NCI-H2081 (cell line): ENCODE measurements at regions not wholly inside any gene's neighbourhood (a gene's known extent, or its start where the extent isn't known, plus 50 kb on each side); places are given as distances from the start of the nearest gene placed in this dataset.

ENCODE experiments used
- DNase-seq, 2 experiments: peaks; one replicate each; lab custom pipeline; 2025; lab: John Stamatoyannopoulos, UW

GRCh38 chr6:51249798-51250197 is 431.1 kb downstream of the TFAP2B start:
- DNase-seq, result no peak

GRCh38 chr6:51250317-51250716 is 431.6 kb downstream of the TFAP2B start:
- no peak for DNase-seq

- DNase-seq, result no peak
Measured at GRCh38 chr6:51257938-51258337, 439.3 kb downstream of the TFAP2B start.

DNA sequence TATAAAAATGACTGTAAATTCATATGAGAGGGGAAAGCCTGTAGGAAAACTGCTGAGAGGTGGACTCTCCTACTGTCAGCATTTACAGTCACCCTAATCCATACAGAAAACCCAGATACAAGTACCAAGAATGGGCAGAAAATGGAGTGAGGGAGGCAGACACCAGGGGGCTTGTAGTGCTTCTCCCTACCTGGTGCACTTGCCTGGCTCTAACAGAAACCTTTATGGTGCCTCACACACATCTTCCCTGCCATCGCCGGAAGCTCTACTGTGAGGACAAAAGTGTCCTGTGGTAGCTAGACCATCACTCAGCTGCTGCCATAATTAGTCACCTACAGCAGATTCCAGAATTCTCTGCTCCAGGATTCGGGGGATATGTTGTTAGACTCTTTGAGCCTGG is 441.3 kb downstream of the TFAP2B start:
- no peak for DNase-seq

DNA sequence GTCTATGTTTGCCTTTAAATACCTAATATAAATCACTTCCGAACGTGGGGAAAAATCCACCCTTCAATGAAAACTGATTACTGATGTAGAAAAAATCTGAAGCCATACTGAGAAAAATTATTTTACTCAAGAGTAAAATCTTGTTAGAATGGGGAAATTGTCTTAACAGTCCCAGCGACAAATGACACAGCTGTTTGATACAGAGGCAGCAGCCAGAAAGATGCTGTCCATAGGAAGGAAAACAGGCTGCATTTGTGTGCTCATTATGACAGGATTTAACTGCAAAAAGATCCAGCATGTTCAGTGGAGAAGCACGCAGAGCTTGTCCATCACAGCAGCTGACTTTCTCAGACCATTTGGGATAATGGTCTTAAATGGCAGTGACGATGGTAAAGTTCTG is 443.0 kb downstream of the TFAP2B start:
- no peak for DNase-seq

DNA sequence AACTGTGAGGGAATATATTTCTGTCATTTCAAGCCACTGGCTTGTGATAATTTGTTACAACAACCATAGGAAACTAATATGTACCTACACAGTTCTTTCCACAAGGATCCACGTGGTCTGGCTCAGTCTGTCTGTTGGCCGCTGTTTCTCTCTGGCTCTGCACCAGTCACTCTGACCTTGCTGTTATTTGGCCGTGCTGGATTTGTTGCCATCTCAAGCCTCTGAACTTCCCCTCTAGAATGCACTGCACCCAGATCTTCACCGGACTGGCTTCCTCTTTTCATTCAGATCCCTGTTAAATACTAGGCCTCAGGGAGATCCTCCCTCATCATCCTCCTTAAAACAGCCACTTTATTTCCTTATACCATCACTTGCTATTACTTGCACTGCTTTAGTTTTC is 446.8 kb downstream of the TFAP2B start:
- DNase-seq, result no peak

DNA sequence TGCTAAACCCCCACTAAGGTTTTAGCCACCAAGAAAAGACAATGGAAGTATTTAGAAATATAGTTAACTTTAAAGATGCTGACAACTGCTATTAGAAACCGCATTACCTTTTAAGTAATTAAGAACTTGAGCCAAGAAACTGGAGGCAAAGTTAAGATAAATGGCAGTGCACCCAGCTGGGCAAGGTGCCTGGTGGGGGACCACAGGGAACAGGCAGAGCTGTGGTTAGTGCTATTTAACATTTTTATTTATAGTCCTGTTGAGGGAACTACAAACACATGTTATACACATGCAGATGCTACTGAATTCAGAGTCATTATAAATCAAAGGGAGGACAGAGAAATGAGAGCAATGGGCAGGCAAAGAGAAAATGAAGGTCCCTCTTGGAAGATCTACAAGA is 447.9 kb downstream of the TFAP2B start:
- DNase-seq, result no peak

DNA sequence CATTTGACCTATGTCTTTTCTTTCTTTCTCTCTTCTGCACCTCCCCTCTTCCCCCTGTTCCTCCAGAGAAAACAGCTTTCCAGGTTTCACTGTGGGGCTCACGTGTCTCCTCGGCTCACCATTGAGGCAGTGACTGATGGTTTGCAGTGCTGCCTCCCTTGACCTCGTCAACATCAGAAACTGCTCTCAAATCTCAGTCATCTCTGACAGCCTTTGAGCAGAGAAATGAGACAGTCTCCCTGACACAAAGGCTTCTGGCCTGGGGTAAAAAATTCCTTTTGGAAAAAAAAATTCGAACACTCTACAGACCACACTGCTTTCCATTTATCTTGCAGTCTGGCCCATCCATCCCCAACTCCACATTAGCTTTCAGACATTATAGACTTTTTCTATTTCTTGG is 450.0 kb downstream of the TFAP2B start:
- DNase-seq, result no peak

GRCh38 chr6:51269876-51270275 is 451.2 kb downstream of the TFAP2B start:
- DNase-seq, result no peak

DNA sequence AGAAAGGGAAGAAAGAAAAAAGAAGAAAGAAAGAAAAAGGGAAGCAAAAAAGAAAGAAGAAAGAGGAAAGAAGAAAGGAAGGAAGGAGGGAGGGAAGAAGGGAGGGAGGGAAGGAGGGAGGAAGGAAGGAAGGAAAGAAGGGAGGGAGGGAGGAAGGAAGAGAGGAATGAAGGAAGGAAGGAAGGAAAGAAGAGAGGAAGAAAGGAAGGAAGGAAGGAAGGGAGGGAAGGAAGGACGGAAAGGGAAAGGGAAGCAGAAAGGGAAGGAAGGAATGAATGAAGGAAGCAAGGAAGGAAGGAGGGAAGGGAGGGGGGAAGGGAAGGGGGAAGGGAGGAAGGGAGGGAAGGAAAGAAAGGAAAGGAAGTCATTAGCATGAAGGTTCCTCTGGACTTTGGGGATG is 452.9 kb downstream of the TFAP2B start:
- no peak for DNase-seq

- no peak for DNase-seq
Measured at GRCh38 chr6:51273228-51273961, 454.7 kb downstream of the TFAP2B start.

DNA sequence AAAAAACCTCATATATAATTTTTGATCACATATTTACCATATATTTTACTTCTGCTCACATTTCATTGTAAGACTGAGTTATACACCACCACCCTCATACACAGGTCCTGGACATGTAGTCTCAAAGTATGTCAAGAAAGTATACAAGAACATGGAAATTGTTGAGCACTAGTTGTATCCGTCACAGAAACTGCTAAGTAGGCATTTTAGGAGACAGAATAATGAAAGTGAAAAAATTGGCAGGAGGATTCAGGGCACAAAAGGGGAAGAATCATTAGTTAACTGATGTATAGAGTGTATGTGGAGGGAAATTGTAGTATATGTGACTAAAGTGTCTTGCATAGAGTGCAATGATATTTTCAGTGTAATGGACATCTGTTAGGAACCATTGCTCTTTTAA is 458.8 kb downstream of the TFAP2B start:
- DNase-seq, result no peak

- no peak for DNase-seq
Measured at GRCh38 chr6:51282026-51282425, 463.4 kb downstream of the TFAP2B start.

- no peak for DNase-seq
Measured at GRCh38 chr6:51283723-51284355, 465.2 kb downstream of the TFAP2B start.

GRCh38 chr6:51285876-51286275 is 467.2 kb downstream of the TFAP2B start:
- DNase-seq, result no peak

DNA sequence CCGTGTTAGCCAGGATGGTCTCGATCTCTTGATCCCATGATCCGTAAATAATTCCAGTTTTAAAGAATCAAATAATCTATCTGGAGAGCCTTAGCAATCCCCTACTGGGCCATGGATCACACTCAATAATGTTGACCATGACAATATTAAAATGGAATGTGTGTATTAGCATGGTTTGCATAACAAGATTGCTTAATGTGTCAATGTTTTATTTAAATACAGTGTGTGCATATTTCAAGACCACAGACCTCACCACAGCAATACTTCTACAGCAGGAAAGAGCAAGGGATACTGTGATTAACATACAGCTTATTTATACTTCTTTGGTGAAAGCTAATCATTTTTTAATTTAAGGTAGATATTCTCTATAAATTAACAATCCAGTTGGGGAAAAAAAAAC is 470.4 kb downstream of the TFAP2B start:
- no peak for DNase-seq

- DNase-seq, result no peak
Measured at GRCh38 chr6:51292659-51293058, 474.0 kb downstream of the TFAP2B start.

GRCh38 chr6:51299621-51300380 is 481.1 kb downstream of the TFAP2B start:
- DNase-seq, result no peak

DNA sequence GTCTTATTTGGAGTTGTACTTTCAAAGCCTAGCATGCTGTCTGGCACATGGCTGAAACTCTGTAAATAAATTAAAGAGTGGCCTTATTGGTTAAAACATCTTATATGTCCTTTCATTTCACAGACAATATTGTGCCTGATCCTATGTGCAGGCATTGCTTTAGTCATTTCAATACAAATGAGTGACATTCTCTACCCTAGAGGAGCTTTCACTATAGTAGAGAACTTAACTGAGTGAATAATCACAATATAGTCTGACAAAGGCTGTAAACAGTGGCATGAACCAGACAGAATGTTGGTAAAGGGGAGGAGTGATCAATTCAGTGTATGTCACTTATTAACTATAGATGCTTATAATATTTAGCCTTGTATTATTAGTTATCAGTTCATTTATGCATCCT is 481.8 kb downstream of the TFAP2B start:
- no peak for DNase-seq

DNA sequence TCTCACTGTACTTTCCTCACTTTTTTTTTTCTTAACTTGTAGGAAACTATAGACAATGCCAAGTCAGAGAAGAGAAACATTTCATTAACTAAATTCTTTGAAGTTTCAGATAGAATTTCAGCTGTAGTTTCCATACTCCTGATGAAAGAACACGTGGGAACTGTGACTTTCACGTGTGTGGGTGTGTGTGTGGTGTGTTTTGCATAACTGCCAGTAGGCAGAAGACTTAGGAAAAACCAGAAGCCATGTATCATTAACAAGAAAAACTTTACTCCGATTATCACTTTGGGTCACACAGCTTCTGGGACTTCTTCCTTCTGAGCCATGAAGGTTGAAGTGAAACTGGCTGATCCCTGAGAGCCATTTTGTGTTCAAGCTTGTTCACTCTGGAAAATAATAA is 483.3 kb downstream of the TFAP2B start:
- no peak for DNase-seq

DNA sequence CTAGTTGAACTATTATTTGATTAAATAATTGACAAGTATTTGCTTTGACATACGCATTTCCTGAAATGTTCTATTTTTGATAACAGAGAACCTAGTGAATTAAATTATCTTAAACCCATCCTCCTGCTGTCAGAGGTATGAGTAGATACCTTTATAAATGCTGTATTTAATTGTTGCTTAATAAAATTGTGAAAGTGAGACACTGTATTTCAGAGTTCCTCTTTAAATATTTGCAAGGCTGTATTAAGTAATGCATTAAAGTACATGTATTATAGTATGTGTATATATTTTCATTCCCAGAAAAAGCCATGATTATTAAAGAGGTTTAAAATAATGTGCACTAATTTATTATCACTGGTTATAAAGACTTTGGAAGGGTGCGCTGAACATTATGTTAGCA is 483.8 kb downstream of the TFAP2B start:
- DNase-seq, result no peak

DNA sequence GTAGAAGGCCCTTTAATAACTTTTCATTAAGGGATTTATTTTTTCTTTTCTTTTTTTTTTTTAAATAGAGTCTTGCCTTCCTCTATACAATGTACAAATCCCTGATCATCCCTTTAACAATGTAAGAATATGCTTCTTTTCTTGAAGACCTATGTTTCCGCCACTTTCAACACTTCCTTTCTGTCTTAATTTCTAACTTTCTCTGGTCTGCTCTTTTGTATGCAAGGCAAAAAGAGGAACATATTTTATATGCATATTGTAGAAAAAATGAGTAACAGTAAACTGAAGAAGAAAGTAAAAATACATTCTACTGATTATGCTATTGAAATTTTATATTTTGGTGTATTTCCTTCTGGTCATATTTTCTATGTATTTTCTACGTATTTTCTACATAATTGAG is 484.7 kb downstream of the TFAP2B start:
- no peak for DNase-seq

GRCh38 chr6:51314965-51315364 is 496.3 kb downstream of the TFAP2B start:
- DNase-seq, result no peak
